ENCODE measurements at regions not wholly inside any gene's neighbourhood (a gene's known extent, or its start where the extent isn't known, plus 50 kb on each side); places are given as distances from the start of the nearest gene placed in this dataset.

DNA sequence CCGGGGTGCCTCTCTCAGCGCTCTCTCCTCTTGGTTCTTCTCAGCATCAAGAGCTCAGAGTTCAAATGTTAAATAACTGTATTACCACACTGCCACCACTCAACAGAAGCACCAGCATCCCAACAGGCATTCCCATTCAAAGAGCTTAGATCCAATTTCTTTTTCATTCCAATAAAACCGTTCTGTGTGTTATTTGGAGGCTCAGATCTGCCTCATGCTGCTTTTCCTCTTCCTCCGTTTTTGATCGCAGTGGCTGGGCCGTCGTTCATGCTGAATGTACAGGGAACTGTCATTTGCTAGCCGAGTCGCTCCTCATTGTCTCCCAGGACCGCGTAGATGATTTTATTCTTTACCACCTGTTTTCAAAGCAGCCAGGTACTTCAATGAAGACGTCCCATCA lies 798.9 kb upstream of the SALL3 start:
- no peak for TF ChIP-seq CTCF (IDR thresholded peaks at IDR 0.05; ENCODE audit: poor library complexity, severe bottlenecking)
- TF ChIP-seq RAD21 (conservative IDR thresholded peaks at IDR 0.05): no peak
- TF ChIP-seq EP300 (conservative IDR thresholded peaks at IDR 0.05; ENCODE audit: poor library complexity, severe bottlenecking): no peak
- no peak for TF ChIP-seq POLR2AphosphoS5 (IDR thresholded peaks at IDR 0.05)
- TF ChIP-seq MXI1 (conservative IDR thresholded peaks at IDR 0.05; ENCODE audit: poor library complexity, severe bottlenecking): no peak
- no peak for TF ChIP-seq EZH2 (IDR thresholded peaks at IDR 0.05; ENCODE audit: borderline replicate concordance, insufficient read depth, low read length, poor library complexity, severe bottlenecking)
